Raji (cell line): ENCODE measurements at regions not wholly inside any gene's neighbourhood (a gene's known extent, or its start where the extent isn't known, plus 50 kb on each side); places are given as distances from the start of the nearest gene placed in this dataset.

Experiments
- POLR2A ChIP-seq: IDR thresholded peaks from 2 replicates; pipeline ENCODE4 v1.6.1; 2011; ENCODE audit warnings: low read depth, low read length, control low read depth; ENCODE audit not compliant: insufficient read depth

DNA sequence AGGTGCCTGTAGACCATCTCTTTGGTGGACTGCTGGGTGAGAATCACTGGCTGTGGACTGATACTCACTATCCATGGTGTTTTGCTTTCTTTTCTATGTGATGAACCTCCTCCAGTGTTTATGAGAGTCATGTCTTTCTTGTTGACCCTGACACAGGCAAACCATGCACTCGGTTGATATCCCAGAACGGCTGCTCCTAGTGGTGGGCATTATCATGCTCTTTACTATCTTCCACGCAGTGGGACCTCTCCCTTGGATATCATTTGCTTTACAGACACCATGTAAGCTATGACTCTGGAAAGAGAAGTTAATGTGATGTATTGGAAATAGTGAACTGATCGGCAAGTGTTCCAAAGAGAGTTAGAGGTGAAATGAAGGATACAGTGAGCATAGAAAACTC lies 1455.6 kb downstream of the BRINP3 start:
- TF ChIP-seq POLR2A, result no peak

DNA sequence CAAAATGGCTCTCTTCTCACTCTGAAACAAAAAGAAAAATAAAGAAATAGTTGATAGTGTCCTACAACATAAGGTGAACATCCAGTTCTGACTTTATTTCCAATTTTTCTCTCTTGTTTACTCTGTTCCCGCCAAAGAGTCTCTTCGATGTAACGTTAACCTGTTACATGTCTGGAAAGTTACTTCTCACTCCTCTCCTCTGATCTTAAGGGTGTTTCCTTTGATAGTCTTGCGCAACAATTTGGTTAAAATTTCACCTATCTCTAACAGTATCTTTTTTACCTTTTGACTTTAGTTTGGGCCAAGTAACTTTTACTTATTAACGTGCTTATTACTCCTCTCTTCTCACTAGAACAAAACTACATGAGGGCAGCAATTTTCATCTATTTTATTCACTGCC lies 1450.2 kb downstream of the BRINP3 start:
- no peak for TF ChIP-seq POLR2A

DNA sequence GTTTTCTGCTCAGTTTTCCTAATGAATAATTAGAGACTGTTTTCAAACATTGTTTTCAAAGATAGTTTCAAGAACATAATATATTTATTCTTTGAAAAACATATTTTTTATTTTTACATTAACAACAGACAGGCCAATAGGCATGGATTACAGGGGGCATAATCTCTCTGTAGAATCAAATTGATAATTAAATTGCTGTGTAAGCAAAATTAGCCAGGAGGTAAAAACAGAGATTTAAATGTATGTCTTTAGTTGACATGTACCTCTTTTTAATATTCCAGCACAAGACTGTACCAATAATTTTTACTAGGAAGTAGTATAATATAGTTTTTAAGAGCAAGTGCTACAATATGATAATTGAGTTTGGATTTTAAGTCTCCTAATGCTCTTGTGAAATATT lies 1444.5 kb downstream of the BRINP3 start:
- TF ChIP-seq POLR2A, result no peak

DNA sequence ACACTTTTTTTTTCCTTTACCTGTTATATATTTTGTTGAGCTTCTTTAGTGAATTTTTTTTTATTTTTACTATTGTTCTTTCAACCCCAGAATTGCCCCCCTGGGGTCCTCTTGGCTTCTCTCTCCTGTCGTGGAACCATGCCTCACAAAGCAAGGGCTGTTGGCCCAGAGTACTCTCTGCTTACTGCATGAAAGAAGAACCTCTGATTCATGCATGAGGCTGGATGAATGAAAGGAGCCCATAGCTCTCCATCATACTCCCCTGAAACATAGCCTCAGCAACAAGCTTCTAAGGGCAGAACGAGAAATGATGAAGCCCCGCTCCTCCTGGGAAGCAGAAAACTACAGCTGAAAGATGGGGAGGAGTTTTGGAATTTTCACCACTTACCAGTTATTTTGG lies 1441.0 kb downstream of the BRINP3 start:
- TF ChIP-seq POLR2A, result no peak

DNA sequence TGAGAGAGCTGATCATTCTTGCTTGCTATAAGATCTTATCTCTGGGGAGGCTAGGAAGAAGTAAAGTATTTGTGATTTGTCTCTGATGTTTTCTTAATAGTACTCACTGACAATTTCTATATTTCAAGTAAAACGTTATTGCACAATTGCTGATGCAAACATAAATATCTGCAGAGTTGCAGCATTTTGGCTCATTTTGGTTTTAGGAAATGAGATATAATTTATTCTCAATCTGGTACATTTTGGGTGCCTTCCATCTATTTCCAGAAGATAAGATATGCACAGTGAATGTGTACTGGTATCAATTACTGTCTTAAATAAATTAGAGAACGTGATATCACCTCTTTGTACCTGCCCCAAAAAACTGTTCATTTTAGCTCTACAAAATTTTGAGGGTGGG lies 1431.5 kb downstream of the BRINP3 start:
- TF ChIP-seq POLR2A, result no peak

DNA sequence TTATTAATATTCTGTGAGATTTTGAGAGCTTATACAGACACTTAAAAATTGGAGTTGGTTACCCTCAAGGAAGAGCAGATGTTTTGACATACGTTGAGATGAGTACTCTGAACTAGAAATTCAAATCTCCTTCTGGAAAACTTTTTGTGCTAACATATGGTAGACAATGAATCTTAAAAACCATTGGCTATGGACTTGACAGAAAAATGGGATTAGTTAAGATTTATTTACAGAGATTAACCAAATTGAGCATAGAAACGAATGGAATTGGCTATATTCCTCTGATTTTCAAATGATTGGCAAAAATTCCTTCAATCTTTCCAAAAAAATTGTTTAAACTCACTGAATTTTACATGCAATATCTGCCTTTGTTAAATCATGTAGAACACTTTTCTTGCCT lies 1392.9 kb downstream of the BRINP3 start:
- no peak for TF ChIP-seq POLR2A

DNA sequence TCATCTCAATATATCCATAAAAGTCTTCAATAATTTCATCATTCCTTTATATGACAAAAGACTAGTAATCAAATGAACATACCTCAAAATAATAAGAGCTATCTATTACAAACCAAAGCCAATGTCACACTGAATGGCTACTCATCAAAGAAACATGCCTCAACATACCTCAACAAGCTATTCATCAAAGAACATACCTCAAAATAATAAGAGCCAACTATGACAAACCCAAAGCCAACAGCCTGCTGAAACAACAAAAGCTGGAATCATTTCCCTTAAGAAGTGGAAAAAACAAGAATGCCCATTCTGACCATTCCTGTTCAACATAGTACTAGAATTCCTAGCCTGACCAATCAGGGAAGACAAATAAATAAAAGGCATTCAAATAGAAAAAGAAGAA lies 1373.7 kb downstream of the BRINP3 start:
- no peak for TF ChIP-seq POLR2A

DNA sequence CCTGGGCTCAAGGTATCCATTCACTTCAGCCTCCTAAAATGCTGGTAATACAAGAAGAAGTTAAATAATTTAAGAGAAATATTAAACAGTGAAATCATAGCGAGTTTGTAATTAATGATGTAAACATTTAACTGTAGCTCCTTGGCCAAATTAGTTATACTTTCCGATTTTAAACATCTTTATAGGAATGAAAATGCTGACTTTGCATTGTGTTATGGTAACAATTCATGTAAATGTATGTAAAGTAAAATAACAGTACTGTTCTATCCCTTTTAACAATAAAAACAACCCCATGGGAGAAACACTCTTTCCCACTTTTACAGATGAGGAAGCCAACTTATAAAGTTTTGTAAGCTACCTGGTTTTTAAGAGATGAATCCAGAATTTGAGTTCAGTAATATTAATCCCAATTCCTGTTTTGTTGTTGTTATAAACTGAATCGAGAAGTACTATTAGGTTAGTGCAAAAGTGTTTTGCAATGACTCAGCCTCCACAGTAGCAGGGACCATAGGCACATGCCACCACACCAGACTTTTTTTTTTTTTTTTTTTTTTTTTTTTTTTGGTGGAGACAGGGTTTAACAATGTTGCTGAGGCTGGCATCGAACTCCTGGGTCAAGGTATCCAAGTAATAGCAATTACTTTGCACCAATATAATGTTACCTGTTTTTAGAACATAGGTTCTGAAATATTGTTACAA lies 1360.4 kb downstream of the BRINP3 start:
- TF ChIP-seq POLR2A, result no peak

DNA sequence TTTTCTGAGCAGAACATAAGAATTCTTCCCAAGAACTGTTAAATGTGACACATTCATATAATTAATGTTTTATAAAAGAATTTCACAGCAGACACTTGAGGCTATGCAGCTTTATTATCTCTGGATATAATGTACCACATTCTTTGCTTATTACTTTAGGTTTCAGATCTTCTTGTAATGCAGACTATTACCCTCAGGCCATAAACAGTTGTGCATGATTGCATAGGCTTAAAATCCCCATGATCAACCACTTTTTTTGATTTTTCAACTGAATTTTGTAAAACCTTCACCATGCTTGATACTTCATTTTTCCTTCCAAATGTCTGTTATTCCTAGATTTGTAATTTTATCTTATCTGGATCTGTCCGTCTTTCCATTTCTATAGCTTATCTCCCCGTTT lies 1355.7 kb downstream of the BRINP3 start:
- no peak for TF ChIP-seq POLR2A

DNA sequence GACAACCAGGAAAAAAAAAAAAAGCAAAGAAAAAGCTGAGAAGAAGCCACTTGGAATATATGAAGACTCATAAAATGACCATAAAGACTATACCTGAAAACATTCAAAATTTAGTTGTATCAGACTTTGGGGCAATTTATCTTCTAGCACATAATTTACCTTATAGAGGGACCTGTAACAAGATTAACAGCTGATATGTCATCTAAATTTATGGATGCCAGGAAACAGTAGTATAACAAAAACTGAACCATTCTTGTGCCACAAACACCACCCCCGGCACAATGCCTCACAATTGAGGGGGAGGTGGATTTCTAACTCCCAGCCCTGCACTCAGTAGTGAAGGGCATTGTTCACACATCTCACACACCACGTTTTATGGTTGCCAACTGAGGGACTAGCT lies 1352.0 kb downstream of the BRINP3 start:
- TF ChIP-seq POLR2A, result no peak

DNA sequence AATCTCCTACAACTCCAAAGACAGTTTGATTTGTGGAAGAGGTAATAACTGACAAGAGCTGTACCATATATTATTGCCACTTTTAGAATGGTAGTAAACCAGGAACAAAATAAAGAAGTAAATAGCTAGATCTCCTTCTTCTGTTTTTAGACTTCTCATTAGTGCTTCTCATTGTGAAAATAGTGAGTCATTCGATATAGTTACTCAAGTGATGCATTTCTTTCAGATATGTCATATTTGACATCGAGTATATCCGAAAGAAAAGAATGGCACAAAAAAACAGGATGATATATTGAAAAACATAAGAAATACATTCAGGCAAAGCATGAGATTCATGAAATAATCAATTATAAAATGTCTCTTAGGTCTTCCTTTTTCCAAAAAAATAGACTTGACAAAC lies 1346.1 kb downstream of the BRINP3 start:
- TF ChIP-seq POLR2A, result no peak

DNA sequence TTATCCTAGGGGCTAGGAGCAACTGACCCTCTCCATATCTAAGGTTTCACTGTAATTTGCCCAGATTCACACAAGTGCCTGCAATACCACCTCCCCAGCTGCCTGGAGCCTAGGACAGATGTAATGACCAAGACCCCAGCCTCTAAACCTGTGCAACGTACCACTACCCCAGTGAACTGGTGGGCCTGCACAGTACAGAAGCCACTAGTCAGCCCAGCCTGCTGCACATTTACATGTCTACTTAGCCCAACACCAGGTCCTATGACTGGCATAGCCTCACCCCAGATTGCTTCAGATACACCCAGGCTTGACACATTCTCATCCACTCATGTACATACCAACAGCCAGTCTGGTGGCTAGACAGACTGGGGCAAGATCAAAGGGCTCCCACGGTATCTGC lies 1336.6 kb downstream of the BRINP3 start:
- TF ChIP-seq POLR2A, result no peak

DNA sequence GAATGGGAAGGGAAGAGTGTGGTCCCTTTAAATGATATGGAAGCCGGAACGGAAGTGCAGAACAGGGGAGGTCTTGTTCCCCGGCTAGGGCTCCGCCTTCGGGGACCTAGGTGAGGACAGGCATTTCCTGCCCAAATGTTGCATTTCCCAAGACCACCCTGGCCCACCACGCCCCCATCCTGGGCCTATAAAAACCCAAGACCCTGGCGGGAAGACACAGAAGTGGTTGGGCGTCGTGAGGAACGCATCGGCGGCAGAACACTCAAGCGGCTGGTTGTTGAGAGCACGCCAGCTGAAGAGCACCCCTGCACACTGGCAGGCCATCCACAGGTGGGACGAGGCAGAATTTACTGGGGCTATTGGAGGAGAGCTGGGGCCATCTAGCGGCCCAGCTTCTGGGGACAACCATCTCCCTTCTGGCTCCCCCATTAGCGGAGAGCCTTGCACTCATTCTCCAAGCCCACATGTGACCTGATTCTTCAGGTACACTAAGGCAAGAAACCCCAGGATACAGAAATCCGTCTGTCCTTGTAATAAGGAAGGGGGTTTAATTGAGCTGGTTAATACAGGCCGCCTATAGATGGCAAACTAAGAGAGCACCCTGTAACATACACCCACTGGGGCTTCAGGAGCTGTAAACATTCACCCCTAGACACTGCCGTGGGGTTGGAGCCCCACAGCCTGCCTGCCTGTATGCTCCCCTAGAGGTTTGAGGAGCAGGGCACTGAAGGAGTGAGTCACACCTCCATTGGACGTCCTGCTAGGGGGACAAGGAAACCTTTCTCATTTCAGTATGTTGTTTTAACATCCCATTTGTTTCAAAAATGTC lies 1327.9 kb downstream of the BRINP3 start:
- no peak for TF ChIP-seq POLR2A

DNA sequence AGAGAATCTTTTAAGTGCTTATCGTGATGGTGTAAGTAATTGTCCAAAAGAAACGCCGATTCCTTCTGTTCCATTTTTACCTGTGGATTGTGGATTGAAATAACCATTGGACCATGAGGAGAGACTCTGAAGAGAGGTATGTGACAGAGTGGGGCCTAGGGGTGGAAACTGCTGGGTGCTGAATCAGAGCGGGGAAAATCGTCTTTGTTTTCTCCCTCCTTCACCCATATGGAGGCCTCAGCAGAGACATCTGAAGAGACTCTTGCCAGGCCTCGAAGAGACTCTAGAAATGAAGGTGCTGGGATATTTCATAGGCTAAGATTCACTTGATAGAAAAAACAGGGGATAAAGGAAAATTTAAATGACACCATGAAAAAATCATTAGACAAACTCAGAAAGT lies 1327.0 kb downstream of the BRINP3 start:
- TF ChIP-seq POLR2A, result no peak

DNA sequence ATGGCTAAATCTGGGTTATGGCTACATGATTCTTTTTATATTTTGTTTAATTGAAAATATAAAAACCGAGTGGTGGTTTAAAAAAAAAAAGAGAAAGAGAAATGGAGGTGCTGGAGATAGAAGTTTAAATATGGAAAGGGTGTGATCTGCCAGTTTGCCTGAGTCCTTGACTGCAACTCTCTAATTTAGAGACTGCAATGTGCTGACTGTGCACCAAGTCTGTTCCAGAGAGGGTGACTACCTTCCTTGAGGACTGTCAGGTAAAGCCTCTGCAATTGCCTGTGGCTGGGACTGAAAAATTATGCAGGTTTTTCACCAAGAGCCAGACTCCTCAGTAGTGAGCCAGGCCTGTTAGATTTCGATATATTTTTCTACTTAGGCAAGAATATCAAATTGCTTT lies 1326.3 kb downstream of the BRINP3 start:
- TF ChIP-seq POLR2A, result no peak

DNA sequence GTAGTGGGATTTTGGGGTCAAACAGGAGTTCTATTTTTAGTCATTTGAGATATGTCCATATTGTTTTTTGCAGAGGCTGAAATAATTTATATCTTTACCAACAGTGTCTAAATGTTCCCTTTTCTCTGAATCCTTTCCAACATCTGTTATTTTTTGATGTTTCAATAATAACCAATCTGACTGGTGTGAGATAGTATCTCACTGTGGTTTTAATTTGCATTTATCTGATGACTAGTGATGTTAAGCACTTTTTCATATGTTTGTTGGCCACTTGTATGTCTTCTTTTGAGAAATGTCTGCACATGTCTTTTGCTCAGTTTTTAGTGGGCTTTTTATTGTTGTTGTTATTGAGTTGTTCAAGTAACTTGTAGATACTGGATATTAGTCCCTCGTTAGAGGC lies 1325.0 kb downstream of the BRINP3 start:
- no peak for TF ChIP-seq POLR2A

DNA sequence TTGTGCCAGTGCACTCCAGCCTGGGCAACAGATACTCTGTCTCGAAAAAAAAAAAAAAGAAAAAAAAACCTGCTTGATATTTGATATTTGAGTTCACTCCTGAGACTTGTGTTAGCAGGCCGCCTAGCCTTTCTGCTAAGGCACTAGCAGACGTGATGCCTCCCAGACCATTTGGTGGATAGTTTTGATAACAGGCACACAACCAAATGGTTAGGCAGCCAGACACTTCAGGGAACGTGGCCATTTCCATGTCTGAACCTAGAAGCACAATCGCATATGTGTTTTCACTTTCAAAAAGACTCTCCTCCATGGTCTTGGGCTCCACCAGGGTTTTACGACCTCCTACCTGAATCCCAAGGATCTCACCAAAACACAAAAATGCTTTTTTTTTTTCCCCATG lies 1319.5 kb downstream of the BRINP3 start:
- TF ChIP-seq POLR2A, result no peak

DNA sequence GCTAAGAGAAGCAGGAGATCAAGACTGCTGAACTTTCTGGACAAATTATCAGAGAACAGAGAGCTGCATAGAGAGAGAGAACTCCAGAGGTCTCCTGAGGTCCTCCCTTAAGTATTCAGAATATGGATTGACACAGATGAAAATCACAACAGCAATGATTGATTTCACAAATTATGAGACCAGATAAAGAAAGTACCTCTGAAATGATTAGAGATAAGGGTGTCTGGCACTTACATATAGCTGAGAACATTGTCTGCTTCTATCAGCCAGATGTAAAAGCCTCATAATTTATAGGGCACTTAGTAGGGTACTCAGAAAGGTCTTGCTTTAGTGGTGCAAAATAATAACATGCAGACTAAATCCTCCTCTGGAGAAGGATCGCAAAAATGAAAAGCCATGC lies 1301.8 kb downstream of the BRINP3 start:
- TF ChIP-seq POLR2A, result no peak

DNA sequence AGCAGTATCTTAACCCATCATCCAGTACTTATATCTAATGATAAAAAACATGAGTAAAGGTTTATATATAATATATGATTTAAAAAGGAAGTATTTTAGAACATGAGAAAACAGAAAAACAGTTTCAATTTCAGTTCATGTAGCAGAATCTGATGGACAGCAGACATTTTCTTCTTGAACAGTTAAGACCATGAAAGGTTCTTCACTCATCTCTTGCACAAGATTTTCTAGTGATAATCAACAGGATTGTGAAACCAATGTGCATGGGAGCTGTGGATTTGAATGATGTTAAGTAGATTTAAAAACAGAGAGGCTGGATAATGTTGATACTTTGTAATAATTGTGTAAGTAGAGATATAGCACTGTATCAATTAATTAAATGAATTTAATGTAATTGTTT lies 1297.6 kb downstream of the BRINP3 start:
- TF ChIP-seq POLR2A, result no peak
